HG03175 (cell line): ENCODE measurements at regions not wholly inside any gene's neighbourhood (a gene's known extent, or its start where the extent isn't known, plus 50 kb on each side); places are given as distances from the start of the nearest gene placed in this dataset.

Experiments
- ATAC-seq: cut with Tn5 transposase; IDR thresholded peaks from one replicate; pipeline ENCODE4 v1.9.1; 2021; ENCODE audit warnings: mild to moderate bottlenecking, moderate library complexity; ENCODE audit not compliant: unreplicated experiment

- no peak for ATAC-seq
Measured at GRCh38 chr16:24414534-24414933, 124.8 kb upstream of the RBBP6 start.

DNA sequence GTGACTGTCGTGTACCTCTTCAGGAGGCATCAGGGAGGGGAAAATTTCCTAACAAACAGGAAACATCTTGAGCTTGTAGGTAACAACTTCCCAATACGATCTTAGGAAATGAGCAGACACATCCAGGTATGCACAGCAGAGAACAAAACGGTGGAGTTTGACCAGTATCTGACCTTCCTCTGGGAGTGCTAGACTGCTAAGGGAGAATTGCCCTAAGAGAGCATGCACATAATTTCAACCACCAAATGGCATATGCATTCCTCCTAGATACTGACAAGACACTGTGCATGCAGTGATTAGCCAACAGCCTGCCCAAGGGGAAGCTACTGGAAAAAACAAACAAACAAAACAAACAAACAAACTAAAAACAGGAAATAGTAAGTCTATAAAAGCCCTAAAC lies 120.6 kb upstream of the RBBP6 start:
- ATAC-seq: no peak

DNA sequence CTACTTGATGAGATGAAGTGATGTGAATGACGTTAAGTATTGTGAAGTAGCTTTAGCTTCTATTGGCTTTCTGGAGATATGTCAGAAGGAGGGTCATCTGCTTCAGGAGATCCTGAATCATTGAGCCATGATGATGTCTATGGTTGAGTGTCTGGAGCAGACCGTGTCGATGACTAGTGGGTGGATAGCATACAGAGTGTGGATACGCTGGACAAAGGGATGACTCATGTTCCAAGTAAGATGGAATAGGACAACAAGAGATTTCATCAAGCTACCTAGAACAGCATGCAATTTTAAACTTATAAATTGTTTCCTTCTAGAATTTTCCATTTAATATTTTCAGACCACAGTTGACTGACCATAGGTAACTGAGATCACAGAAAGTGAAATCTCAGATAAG lies 116.1 kb upstream of the RBBP6 start:
- no peak for ATAC-seq

GRCh38 chr16:24424364-24424763 lies 115.0 kb upstream of the RBBP6 start:
- ATAC-seq: no peak

- no peak for ATAC-seq
Measured at GRCh38 chr16:24427840-24428239, 111.5 kb upstream of the RBBP6 start.

- ATAC-seq: no peak
Measured at GRCh38 chr16:24428756-24429155, 110.6 kb upstream of the RBBP6 start.

DNA sequence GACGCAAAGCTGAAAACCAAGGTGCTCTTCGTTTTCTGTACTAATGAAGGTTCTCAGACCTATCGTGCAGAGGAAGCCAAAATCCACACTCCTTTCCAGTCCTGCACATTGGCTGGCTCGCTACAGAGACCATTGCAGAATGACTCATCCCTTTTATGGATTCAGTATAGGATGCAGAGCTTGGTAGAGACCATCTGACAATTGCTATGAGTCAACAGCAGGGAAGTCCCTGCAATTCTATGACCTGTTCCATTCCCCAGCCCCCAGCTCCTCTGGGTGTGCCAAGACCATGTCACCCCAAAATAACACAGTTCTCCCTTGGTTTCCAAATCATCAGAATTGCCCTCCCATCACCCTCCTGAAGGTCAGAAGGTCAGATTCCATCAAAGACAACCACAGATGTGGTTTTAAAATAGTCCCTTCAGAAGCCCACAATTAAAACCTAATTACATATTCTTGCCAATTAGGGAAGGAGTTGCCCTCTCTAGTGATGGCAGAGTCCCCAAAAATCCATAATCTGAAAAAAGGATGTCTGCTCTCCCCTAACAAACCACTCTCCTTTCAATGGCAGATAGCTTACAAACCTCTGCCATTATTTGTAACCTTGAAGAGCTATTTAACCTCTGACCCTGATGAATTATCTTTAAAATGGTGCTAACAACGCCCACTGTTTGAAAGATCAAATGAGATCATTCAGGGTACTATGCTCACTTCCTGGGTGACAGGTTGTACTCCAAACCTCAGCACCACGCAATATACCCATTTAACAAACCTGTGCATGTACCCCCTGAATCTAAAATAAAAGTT lies 108.2 kb upstream of the RBBP6 start:
- peak; percentile 68 for ATAC-seq

DNA sequence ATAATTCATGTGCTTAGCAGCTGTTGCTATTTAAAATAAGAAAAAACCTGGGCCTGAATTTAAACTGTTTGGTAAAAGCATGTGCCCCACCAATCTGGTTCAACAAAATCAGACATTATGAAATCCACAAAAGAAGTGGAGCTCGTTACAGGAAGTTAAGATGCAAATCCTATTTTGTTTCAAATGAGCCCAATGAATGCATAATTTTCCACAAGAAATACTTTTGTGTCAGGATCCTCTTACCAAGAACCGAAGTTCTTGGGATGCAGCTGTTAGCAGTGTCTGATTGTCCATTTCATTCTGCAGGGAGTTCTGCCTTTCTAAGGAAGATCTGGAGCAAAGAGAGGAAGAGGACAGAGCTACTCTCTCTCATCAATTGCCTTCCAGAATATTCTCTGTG lies 105.7 kb upstream of the RBBP6 start:
- no peak for ATAC-seq

GRCh38 chr16:24440306-24440705 lies 99.1 kb upstream of the RBBP6 start:
- ATAC-seq: no peak

- no peak for ATAC-seq
Measured at GRCh38 chr16:24442631-24443030, 96.7 kb upstream of the RBBP6 start.

DNA sequence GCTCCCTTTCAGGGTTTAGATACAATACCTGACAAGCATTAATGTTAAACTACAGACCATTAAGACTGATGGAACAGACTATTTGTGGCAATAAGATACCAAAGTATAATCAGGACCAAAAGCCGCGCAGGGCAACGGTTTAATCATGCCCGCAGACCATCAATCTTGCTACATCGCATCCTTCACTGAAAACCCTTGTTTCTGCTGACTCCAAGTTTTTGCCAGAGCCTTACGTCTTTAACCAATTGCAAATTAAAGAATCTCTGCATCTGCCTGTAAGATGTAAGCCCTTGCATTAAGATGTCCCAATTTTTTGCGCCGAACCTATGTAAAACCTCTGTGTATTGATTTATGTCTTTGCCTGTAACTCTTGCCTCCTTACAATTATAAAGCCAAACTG lies 94.2 kb upstream of the RBBP6 start:
- no peak for ATAC-seq

GRCh38 chr16:24446189-24446588 lies 93.2 kb upstream of the RBBP6 start:
- no peak for ATAC-seq

- ATAC-seq: no peak
Measured at GRCh38 chr16:24452724-24453123, 86.6 kb upstream of the RBBP6 start.

GRCh38 chr16:24463196-24463945 lies 76.0 kb upstream of the RBBP6 start:
- ATAC-seq: no peak

- no peak for ATAC-seq
Measured at GRCh38 chr16:24471561-24472350, 67.6 kb upstream of the RBBP6 start.

GRCh38 chr16:24477492-24477891 lies 61.9 kb upstream of the RBBP6 start:
- no peak for ATAC-seq

DNA sequence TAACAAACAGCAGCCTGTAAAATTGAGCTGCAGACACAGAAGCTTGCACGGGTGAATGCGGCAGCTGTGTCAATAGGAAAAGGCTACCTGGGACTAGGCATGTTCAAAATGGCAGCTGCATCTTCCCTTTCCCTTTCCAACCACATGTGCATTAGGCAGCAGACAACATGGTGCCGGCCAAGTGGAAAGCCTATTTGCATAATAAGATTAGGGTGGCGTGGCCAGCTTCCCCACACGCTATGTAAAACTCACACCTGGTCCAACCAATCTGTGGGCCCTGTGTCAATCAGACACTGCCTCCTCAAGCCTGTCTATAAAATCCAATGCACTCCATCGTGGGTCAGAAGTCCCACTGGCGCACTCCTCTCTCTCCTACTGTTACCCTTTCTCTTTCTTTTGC lies 61.0 kb upstream of the RBBP6 start:
- ATAC-seq: no peak

DNA sequence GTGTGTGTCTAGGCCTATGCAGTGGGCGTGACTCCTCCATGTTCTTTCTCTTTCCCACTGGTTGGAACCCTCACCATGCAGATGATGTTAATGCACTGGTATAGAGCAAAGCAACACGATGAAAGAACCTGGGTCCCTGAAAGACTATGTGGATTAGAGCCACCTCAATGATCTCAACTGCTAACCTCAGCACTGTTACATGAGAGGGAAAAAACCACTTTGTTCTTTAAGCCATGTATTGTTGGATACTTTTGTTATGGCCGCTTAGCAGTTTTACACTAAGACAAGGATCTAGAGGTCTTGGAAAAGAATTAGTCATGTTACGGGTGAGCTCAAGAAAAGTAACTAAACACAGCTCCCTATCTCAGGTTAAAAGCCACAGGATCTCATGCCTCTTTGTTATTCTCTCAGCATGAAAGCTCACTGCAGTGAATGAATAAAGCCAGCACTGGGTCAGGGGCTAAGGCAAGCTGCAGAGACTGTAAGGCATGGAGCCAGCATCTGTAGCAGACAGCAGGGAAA lies 56.6 kb upstream of the RBBP6 start:
- ATAC-seq: no peak

GRCh38 chr16:24488045-24488444 lies 51.3 kb upstream of the RBBP6 start:
- no peak for ATAC-seq
